HG02870 (cell line): ENCODE measurements at regions not wholly inside any gene's neighbourhood (a gene's known extent, or its start where the extent isn't known, plus 50 kb on each side); places are given as distances from the start of the nearest gene placed in this dataset.

Experiments
- ATAC-seq: cut with Tn5 transposase; IDR thresholded peaks from one replicate; pipeline ENCODE4 v1.9.1; 2021; ENCODE audit warnings: mild to moderate bottlenecking, moderate library complexity; ENCODE audit not compliant: unreplicated experiment

DNA sequence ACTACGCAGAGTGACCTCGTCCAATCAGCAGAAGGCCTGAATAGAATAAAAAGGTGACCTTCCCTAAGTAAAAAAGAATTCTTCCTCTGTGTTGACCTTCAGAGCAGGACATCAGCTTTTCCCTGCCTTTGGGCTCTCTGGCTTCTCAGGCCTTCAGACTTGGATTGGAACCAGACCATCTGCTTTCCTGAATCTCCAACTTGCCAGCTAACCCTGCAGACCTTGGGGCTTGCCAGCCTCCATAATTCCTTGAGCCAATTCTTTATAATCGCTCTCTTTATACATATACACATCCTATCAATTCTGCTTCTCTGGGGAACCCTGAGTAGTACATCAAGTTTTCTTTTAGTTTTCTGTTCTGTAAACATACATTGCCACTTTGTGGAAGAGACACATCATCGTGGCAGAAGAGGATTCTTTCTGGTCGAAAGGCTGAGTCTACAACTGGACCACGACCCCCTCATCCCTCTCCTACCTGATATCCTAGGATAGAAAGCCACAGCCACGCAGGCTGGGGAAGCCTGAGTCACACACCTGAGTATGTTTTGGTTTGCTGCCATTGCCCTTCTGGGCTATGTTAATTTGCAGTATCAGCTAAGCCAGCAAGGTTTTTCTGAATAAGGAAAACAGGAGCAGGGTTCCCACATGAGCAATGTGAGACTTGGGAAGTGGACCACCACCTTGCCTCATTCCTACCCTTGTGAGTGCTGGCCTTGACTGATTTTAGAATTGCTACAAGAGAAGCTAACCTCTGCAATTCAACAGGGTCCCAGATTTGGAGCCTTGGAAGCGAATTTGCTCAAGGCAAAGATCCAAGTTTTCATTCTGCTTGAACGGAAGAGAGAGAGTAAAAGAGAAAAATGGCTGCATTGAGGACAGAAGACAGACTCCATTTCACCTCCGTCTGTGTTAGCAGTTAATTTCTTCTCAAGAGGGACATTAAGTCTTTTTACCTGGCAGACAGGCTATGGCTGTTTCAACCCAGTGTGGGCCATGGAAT lies 445.2 kb upstream of the FZD8 start:
- no peak for ATAC-seq

DNA sequence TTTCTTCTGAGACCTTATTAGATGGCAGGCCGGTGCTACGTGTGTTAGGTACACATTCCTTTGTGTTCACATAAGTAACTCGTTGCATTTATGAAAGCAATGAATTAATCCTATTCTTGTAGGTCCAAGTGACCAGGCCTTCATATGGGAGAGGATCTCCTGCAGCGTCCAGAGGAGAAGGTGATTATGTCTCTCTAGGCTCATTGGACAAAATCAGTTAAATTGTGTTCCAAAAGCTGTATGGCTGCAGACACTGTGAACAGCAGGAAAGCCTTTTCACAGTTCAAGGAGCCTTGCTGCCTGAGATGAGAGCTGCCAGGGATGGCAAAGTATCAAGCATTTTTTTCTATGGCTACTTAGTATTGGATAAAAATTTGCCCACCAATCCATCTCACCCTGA lies 433.1 kb upstream of the FZD8 start:
- no peak for ATAC-seq

DNA sequence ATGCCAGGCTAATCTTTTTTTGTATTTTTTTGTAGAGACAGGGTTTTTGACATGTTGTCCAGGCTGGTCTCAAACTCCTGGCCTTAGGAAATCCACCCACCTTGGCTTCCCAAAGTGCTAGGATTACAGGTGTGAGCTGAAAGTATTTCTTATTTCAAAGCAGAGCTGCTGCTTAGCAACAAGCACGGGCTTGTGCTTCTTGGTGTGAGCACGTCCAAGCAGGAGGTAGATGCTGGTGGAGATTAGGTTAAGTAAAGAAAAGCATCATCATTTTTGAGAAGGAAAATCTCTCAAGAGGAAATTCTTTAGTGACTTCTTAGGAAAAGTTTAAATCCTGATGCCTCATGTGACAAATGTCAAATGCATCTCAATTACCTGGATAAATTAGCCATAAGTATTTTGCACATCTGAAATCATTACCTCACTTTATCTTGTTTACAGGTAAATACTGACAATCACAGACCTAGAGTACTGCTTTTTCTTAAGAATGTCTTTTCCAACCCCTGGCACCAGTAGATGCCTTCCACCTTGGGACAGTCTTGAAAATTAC lies 431.8 kb upstream of the FZD8 start:
- ATAC-seq = no peak

DNA sequence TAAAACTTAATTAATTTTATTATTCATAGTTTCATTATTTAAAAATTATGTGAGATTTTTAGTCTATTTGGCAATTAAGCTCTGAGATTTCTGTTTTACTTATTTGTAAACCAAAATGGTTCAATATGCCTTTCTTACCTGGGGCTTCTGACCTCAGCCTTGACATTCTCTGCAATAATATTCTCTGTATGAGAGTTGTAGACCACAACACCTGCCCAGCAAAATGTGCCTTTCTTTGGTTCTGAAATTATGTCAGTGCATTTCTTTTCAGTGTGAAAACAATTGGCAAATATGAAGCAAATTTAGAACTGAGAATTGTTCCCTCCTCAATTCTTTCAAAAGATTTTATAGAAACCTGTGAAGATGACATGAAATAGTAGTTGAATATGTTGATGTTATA lies 426.4 kb upstream of the FZD8 start:
- ATAC-seq = no peak

DNA sequence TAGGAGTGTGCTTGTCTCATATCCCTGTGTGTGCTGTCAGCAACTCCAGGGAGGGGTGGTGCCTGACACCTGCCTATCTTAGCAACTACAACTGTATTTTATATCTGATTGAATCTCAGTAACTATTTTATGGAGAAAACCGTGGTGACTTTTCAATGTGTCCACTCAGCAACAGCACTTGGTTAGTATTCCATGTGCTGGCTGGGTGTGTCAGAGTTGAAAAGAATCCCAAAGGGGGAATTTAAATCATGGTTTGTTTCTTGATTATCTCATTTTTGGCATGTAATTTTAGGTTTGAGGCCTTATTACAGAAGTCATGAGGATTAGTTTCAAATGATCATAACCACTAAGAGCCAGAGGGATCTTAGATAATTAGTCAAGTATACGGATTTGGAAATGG lies 425.7 kb upstream of the FZD8 start:
- ATAC-seq = no peak

DNA sequence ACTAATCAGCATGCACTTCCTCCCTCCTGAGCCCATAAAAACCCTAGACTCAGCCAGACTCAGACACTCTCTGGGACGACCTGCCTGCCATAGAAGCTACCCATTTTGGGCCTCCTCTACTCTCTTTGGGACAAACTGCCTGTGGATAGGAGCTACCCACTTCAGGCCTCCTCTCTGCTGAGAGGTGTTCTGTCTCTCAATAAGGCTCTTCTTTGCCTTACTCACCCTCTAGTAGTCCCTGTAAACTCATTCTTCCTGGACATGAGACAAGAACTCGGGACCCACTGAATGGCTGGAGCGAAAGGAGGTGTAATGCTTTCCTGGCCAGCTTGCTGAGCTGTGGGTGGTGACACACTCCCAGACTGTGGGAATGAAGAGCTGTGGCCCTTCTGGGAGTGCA lies 424.8 kb upstream of the FZD8 start:
- no peak for ATAC-seq

DNA sequence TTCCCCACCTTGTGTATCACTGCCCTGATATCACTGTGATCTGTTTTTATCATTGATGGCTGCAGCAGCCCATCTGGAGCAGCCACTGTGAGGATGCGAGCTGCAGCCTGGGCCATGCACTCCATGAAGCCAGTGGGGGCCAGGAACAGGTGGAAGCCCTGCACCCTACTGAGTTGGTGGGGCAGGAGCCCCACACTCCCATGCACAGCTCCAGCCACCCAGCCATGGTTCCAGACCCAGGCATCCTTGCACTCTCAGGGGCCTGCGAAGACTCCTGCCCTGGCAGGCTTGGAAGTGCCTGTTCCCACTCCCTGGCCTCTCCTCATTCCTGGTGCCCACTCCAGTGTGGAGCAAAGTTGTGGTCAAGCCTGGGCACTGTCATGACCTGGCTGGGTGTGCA lies 424.0 kb upstream of the FZD8 start:
- ATAC-seq = no peak

DNA sequence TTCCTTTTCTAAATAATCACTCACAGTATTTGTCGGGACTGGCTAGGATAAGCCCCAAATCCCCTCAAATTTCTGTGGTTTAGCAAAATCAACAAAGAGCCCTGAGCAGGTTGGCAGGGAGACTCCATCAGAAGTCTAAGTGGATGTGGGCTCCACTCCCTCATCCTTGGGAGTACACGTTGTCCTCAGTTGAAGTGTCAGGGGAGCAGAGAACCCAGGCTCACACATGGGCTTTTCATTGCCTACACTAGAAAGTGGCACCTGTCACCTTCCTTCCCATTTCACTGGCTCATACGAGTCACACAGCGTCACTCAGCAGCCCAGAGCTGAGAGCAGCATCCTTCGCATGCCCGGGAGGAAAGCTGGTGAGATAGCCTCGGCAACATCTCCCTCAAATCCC lies 421.3 kb upstream of the FZD8 start:
- ATAC-seq = no peak

DNA sequence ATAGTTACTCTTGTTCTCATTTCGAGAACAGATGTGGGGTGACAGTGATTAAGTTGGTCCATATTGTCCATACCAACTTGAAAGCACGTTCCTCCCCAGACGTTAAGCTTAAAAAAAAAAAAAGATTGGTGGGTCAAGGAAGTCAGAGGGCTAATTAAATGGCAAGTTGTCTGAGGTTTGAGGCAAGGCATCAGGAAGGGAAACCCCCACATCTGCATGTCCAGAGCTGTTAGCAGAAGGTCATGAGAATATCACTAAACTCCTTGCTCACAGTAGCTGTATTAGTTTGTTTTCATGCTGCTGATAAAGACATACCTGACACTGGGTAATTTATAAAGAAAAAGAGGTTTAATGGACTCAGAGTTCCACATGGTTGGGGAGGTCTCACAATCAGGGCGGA lies 415.6 kb upstream of the FZD8 start:
- ATAC-seq = no peak

DNA sequence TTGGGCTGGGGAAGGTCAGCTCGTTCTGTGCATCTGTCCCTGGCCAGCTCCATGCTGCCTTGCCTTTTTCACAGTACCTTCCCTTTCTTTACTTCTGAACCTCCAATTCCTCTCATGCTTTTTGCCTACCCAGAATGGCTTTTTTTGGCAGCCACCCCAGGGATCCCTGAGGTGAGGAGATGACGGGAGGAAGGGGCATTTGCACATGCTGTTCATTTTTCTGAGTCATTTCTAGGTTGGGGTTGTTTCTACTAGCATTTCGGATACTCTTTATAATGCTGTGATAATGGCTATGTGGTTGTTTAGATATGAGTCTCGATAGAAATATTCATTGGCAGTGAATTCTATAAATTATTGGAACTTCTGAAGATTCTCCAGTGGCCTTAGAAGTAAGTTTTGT lies 415.1 kb upstream of the FZD8 start:
- ATAC-seq = no peak

DNA sequence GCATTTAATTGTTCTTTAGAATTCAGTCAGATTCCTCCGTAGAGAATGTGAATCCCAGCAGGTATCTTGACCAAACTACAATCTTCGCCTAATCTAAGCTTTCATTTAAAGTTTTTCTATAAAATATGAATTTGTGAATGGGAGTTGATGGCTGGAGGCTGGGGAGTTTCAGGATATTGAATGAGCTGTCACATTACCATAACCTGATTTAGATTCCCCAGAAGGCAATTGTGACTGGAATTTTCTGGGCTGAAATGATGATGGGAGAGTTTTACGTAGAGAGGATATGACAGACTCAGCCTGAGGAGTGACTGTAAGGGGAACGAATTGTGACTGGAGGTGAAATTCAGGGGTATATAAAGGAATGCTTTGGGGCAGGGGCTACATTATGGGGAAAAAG lies 411.7 kb upstream of the FZD8 start:
- no peak for ATAC-seq

DNA sequence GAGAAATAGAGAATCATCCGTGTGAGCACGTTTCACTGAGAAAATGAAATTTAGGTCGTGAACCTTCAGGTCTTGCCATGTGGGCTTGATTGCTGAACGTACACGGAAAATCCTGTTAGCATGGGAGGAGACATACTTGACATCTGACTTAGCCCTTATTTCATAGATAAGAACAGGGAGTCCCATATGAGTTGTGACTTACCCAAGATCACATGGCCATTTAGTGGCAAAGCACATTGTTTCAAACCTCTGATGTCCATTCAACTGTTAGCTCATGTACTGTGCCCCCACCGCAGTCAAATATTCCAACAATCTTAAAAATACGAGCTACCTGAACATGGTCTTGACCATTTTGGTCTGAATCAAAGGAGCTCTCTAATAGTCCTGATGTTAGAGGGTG lies 411.2 kb upstream of the FZD8 start:
- ATAC-seq = no peak

DNA sequence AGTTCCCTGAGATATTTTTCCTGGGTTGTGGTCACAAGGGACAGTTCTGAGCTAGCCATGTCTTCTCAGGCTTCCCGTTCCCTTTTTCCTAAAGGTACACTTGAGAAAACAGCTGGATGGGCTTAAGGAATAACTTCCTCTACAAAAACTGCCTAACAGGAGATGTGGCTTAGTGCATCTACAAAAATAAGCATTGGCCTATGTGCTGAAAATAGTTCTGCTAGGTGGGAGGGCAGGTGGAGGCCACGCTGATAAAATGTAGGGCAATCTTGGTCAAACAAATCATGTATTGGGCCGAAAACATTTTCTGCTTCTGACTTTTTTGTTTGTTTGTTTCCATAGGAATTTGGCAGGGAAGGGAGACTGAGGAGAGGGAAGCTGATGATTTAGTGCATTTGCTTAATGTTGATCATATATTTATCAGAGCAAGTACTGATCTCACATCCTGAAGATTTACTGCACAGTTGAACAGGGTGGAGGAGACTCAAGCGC lies 409.4 kb upstream of the FZD8 start:
- no peak for ATAC-seq

DNA sequence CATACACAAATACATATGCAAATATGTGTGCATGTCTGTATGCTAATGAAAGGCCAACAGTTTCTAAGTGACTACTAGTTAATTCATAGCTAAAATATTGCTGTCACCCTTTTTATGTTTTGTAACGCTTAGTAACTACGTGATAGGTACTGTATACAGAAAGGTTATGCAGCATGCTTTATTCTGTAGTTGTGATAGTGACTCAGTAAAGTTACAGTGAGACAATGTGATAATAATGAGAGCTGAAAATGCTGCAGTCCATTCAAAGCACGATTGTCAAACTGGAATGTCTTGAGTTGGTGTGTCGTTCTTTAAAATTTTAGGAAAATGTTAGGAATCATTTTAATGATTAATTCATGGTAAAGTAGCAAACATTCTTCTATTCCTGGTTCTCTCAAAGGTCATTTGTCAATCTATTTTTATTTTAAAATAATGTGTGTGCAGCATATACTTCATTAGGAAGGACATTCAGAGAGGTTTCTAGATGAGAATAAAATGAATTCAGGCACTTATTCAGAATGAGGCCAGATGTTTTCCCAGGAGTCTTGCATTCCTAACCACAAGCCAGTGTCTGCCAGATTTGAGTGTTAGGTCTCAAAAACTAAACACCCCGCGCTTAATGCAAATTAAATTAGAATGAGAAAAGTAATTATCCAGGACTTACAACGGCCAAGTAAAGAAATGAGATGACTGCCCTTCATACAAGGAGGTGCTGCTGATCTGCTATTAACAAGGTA lies 408.8 kb upstream of the FZD8 start:
- ATAC-seq = no peak

DNA sequence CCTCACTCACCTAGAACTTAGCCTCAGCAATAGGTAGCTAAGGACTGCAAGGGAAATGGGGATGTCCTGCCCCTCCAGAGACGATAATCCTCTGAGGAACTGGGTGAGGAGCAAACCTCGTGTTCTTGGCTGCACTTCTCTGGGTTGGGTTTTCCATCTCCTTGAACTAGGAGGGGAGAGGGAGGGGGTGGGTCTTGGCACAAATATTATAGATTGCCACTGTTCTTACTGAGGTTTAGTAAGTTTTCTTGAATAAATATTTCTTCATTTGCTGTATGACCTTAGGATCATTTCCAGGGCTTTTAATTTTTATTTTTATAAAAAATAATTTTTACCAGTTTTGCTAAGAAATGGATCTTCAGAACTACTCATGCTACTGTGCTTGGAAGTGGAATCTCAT lies 406.7 kb upstream of the FZD8 start:
- ATAC-seq = no peak

DNA sequence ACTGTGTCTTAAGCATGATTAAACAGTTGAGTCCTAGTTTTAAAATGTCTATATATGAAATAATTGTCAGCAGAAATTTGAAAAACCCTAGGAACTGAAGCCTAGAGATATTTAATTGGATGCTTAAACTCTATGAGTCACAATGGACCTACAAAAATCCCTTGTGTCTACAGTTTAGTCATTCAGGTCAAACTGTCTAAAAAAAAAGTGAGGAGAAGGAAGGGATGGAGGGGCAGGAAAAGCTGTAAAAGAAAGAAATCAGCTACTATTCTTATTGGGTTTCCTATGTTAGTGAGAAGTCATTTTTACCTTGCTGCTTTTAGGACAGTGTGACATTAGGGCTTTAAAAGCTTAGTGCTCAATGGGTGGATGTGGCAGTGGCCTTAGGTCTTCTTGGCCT lies 406.1 kb upstream of the FZD8 start:
- ATAC-seq = no peak

DNA sequence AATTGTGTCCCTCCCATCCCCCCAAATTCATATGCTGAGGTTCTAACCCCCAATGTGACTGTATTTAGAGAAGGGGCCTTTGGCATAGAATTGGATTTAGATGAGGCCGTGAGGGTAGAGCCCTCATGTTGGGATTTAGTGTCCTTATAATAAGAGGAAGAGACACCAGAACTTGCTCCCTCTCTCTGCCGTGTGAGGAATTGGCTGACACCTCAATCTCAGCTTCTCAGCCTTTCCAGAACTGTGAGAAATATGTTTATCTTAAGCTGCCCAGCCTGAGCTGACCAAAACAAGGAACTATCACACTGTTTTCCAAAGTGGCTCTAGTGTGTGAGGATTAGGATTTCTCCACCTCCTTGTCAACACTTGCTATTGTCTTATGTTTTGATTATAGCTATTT lies 400.0 kb upstream of the FZD8 start:
- no peak for ATAC-seq

DNA sequence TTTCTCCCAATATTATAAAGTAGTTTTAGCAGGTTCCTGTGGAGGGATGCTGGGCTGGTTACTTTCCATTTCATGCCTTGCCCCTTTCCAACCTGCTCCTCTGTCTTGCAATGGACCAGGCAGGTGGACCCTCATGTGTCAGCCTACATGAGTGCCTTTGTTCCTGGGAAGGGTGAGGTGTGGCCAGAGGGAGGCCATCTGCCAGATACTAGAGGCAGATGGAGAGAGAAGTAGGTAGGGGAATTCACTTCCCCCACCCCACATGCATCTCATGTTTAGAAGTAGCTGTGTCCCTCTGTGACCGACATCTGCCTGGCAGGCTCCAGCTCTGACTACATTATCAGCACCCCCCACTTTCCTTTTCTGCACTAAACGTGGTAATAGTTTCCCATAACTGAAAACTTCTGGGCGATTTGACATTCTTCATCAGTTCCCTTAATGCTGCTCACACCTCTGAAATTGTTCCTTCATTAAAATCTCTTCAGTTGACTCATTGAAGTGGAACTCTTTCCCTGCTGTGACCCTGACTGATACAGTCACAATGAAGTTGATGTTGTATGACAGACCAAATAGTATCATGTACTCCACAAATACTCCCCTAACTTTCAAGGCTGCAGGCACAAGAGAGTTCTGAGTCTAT lies 396.3 kb upstream of the FZD8 start:
- no peak for ATAC-seq

DNA sequence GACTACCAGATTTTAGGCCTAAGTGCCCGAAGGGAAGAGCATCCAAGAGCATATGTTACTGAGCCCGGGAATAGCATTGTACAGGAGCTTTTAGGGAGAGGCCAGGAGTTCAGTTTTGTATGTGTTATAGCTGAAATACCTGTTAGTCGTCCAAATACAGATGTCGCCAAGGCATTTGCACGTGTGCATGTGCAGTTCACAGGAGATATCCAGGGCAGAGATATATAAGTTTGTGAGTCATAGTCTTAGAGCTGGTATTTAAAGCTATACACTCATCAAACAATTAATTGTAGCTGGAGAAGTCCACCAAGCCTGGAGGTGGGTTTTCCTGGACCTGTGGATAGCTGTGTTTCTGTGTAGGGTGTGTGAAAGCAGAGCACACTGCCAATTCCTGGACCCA lies 394.0 kb upstream of the FZD8 start:
- ATAC-seq = no peak

DNA sequence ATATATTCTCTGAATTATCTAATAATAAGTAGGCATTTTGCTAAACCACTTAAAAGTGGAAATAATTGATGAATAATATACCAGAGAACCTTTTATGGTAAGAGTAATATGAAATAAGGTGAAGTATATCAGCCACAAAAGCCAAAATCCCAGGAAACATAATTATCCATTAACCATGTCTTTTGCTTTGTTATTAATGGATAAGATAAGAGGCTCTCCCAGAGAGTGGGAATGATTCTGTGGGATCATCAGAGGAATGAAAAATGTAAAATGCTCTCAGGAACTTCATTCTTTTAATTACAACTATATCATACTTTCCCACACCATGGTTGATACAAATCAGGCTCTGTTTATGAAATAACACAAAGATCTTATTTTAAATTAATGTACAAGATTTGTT lies 391.7 kb upstream of the FZD8 start:
- ATAC-seq = no peak

DNA sequence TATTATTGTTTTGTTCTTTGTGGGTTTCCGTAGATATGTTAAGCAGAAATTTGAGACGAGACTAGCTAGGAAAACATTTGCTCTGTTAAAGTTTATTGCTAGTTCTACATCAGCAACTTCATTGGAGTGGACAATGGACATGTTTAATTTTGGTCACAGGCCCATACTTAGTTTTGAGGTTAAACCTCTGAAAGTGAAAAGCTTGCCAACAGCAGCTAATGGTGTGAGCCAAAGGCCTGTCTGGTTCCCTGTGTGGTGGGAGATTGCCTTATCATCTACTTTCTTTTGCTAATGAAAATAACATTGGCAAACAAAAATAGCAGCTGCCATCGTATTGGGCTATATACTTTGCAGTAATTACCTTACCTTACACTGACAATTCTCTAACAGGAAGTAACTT lies 388.4 kb upstream of the FZD8 start:
- ATAC-seq = no peak
